MV-4-11 (cell line): ENCODE measurements at regions not wholly inside any gene's neighbourhood (a gene's known extent, or its start where the extent isn't known, plus 50 kb on each side); places are given as distances from the start of the nearest gene placed in this dataset.

Experiments
- DNase-seq: peaks from one replicate; lab custom pipeline; 2025; lab: John Stamatoyannopoulos, UW

GRCh38 chr6:77074037-77074713 lies 389.1 kb downstream of the HTR1B start:
- peak; percentile 16 for DNase-seq

GRCh38 chr6:77073410-77073760 lies 389.9 kb downstream of the HTR1B start:
- DNase-seq: no peak

GRCh38 chr6:77072694-77073409 lies 390.4 kb downstream of the HTR1B start:
- DNase-seq: no peak

GRCh38 chr6:77063494-77063893 lies 399.8 kb downstream of the HTR1B start:
- no peak for DNase-seq

GRCh38 chr6:77055711-77056110 lies 407.6 kb downstream of the HTR1B start:
- no peak for DNase-seq

- DNase-seq: no peak
Observed at GRCh38 chr6:77040568-77041195, 422.6 kb downstream of the HTR1B start.

GRCh38 chr6:77038807-77039206 lies 424.5 kb downstream of the HTR1B start:
- DNase-seq: no peak

- DNase-seq: no peak
Observed at GRCh38 chr6:77037439-77037838, 425.9 kb downstream of the HTR1B start.

GRCh38 chr6:77036400-77036799 lies 426.9 kb downstream of the HTR1B start:
- DNase-seq: no peak

- DNase-seq: no peak
Observed at GRCh38 chr6:77034161-77034560, 429.1 kb downstream of the HTR1B start.

- DNase-seq: no peak
Observed at GRCh38 chr6:77030929-77031674, 432.2 kb downstream of the HTR1B start.

- DNase-seq: no peak
Observed at GRCh38 chr6:77026341-77026740, 436.9 kb downstream of the HTR1B start.

GRCh38 chr6:77025736-77026223 lies 437.5 kb downstream of the HTR1B start:
- no peak for DNase-seq

GRCh38 chr6:77021778-77022177 lies 441.5 kb downstream of the HTR1B start:
- DNase-seq: no peak

- DNase-seq: no peak
Observed at GRCh38 chr6:77021232-77021631, 442.1 kb downstream of the HTR1B start.

- DNase-seq: no peak
Observed at GRCh38 chr6:77019081-77019480, 444.2 kb downstream of the HTR1B start.

GRCh38 chr6:77017537-77017936 lies 445.8 kb downstream of the HTR1B start:
- DNase-seq: no peak

GRCh38 chr6:77015350-77015749 lies 447.9 kb downstream of the HTR1B start:
- no peak for DNase-seq

- no peak for DNase-seq
Observed at GRCh38 chr6:77011929-77012545, 451.3 kb downstream of the HTR1B start.

- no peak for DNase-seq
Observed at GRCh38 chr6:77010931-77011542, 452.3 kb downstream of the HTR1B start.

GRCh38 chr6:76992553-76992952 lies 470.7 kb downstream of the HTR1B start:
- DNase-seq: no peak

- no peak for DNase-seq
Observed at GRCh38 chr6:76984572-76984971, 478.7 kb downstream of the HTR1B start.
